T-helper 1 cell treated with Interleukin-12 subunit alpha and Interleukin-12 subunit beta and Interleukin-4 antibody, amounts not matched to agents 30 μg/mL and 1 μg/mL, for 36 hours (primary cell): ENCODE measurements at regions not wholly inside any gene's neighbourhood (a gene's known extent, or its start where the extent isn't known, plus 50 kb on each side); places are given as distances from the start of the nearest gene placed in this dataset.

Experiments used
- H3K27ac Mint-ChIP-seq: one replicate; pipeline ENCODE4 v1.8.0; 2021; ENCODE audit warnings: mild to moderate bottlenecking, mixed read lengths
- H3K27me3 Mint-ChIP-seq: one replicate; pipeline ENCODE4 v1.8.0; 2021; ENCODE audit warnings: low read depth, mixed read lengths
- H3K36me3 Mint-ChIP-seq: one replicate; pipeline ENCODE4 v1.8.0; 2021; ENCODE audit warnings: low read depth, mixed read lengths
- H3K4me1 Mint-ChIP-seq: one replicate; pipeline ENCODE4 v1.8.0; 2021; ENCODE audit warnings: low read depth, mixed read lengths
- H3K4me3 Mint-ChIP-seq: one replicate; pipeline ENCODE4 v1.8.0; 2021; ENCODE audit warnings: mild to moderate bottlenecking, moderate library complexity, mixed read lengths
- H3K9me3 Mint-ChIP-seq: one replicate; pipeline ENCODE4 v1.8.0; 2021; ENCODE audit warnings: mixed read lengths

DNA sequence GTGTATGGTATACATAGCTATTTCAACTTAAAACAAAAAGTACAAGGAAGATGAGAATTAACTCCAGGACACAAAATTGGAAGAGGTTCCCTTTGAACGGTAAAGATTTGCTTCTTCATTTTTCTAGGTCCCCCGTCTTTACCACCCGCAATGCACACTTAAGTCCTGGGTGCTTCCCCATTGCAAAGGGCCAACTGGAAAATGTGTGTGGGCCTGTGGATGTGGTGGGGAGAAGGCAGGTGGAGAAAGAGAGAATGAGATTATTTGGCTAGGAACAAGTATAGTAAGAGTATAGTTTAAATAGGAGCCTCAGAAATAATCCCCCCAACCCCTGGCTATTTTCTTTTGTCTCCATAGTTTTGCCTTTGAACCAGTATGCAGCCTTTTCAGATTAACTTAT, 115.4 kb downstream of the HLX start:
- Mint-ChIP-seq H3K36me3 (no peaks in the 10 kb centered on the region), H3K4me1 (no peaks in the 10 kb centered on the region), H3K27me3 (no peaks in the 10 kb centered on the region), H3K4me3 (no peak overlapping the region), H3K9me3 (no peaks in the 10 kb centered on the region), H3K27ac (no peak overlapping the region)

- H3K27ac Mint-ChIP-seq, result no peak overlapping the region
- H3K4me3 Mint-ChIP-seq, result no peak overlapping the region
- no peaks in the 10 kb centered on the region for H3K27me3 Mint-ChIP-seq
- H3K9me3 Mint-ChIP-seq, result no peaks in the 10 kb centered on the region
- H3K36me3 Mint-ChIP-seq, result no peaks in the 10 kb centered on the region
- no peaks in the 10 kb centered on the region for H3K4me1 Mint-ChIP-seq
Observed at GRCh38 chr1:220997791-220998190, 118.5 kb downstream of the HLX start.

- Mint-ChIP-seq H3K27ac (no peak overlapping the region), H3K4me1 (no peaks in the 10 kb centered on the region), H3K27me3 (no peaks in the 10 kb centered on the region), H3K4me3 (no peak overlapping the region), H3K9me3 (no peaks in the 10 kb centered on the region), H3K36me3 (no peaks in the 10 kb centered on the region)
Observed at GRCh38 chr1:220999872-221000863, 120.9 kb downstream of the HLX start.

GRCh38 chr1:221001167-221001566, 121.9 kb downstream of the HLX start:
- Mint-ChIP-seq H3K27ac (no peak overlapping the region), H3K27me3 (no peaks in the 10 kb centered on the region)

GRCh38 chr1:221002601-221003000, 123.4 kb downstream of the HLX start:
- H3K9me3 Mint-ChIP-seq, result no peaks in the 10 kb centered on the region
- no peaks in the 10 kb centered on the region for H3K36me3 Mint-ChIP-seq
- H3K27me3 Mint-ChIP-seq, result no peaks in the 10 kb centered on the region
- no peaks in the 10 kb centered on the region for H3K4me1 Mint-ChIP-seq
- H3K4me3 Mint-ChIP-seq, result no peak overlapping the region
- H3K27ac Mint-ChIP-seq, result no peak overlapping the region

More at GRCh38 chr1:221001167-221001566, 121.9 kb downstream of the HLX start:
- Mint-ChIP-seq H3K4me3 (no peak overlapping the region), H3K4me1 (no peaks in the 10 kb centered on the region), H3K9me3 (no peaks in the 10 kb centered on the region), H3K36me3 (no peaks in the 10 kb centered on the region)

DNA sequence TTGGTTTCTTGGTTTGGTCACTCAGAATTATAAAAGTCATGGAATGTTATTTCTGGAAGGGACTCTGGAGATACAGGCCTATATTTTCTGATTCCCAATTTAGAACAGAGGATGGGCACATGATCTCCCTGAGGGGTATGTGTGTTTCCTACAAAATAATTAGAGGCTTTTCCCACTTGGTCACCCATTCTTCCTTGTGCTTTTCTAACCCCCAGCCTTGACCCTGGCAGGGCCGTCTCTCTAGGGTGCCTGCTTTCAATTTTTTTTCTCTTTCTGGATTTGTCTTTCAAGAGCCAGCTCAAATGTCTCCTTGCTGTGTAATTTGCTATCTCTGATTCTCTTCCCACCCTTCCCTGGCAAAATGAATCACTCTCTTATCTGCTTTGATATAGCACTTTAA, 131.9 kb downstream of the HLX start:
- Mint-ChIP-seq H3K27ac (no peak overlapping the region), H3K9me3 (no peaks in the 10 kb centered on the region), H3K36me3 (no peaks in the 10 kb centered on the region), H3K4me3 (no peak overlapping the region), H3K27me3 (no peaks in the 10 kb centered on the region), H3K4me1 (no peaks in the 10 kb centered on the region)

DNA sequence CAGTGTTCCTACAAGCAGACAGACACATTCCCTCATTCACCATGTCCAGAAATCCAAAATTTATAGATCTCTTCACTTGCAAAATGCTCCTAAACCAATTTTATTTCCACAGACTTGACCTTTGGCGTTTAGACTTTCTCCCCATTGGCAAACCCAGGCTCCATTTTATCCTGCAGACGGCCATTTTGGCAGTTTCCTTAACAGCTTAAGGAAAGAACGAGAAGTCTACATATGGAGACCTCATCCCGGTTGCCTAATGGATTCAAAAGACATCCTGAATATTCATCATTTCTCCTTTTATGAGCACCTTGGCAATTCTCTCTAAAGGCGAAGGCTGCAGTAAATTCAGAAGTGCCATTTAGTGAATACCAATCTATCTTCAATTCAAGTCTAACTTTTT, 132.9 kb downstream of the HLX start:
- no peak overlapping the region for H3K27ac Mint-ChIP-seq
- H3K4me3 Mint-ChIP-seq, result no peak overlapping the region
- H3K36me3 Mint-ChIP-seq, result no peaks in the 10 kb centered on the region
- no peaks in the 10 kb centered on the region for H3K9me3 Mint-ChIP-seq
- no peaks in the 10 kb centered on the region for H3K27me3 Mint-ChIP-seq
- H3K4me1 Mint-ChIP-seq, result no peaks in the 10 kb centered on the region

DNA sequence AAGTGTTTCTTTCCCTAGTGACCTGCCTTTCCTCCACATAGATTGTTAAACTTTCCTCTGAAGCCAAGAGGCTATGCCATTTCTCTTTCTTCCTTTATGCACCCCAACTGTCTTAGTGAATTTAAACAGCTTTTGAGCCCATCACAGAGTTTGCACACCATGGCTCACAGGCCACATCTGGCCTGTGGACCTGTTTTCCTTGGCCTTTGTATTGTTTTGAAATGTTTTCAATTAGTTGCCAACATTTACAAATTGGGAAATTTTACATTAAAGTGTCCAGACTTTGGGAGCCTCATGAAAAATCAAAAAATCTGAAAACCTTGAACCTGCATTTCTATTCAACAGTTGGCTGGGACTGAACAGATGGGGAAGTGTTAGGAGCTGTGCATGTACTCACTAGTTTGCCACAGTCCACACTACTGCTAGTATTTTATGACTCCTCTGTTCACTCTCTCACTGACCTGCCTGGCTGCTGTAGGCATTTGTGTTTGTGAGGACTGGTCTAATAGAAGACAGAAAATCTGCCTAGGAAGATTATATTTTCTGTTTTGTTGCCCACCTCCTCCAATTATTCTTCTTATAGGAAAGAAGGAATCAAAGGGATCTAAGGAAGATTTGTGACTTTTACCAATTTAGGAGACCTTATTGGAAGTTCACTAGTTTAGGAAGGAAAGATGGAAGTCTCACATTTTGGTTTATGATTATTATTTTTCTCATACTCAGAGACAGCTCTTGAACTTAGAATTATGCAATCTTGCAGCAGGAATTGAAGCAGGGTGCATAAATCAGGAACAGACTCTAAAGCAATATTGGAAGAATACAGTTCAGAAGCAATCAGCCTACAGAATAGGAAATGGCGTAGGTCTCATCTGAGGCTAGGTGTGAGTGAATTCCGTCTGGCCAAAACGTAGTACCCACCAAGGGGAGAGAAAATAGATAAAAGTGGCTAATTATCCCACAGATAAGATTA, 134.7 kb downstream of the HLX start:
- Mint-ChIP-seq H3K27ac (no peak overlapping the region), H3K27me3 (no peaks in the 10 kb centered on the region), H3K36me3 (no peaks in the 10 kb centered on the region), H3K9me3 (no peaks in the 10 kb centered on the region), H3K4me3 (no peak overlapping the region), H3K4me1 (no peaks in the 10 kb centered on the region)

- Mint-ChIP-seq H3K9me3 (no peaks in the 10 kb centered on the region), H3K4me3 (no peak overlapping the region)
Observed at GRCh38 chr1:221015159-221015790, 136.0 kb downstream of the HLX start.

GRCh38 chr1:221016751-221017150, 137.5 kb downstream of the HLX start:
- no peak overlapping the region for H3K27ac Mint-ChIP-seq
- H3K4me3 Mint-ChIP-seq, result no peak overlapping the region
- no peaks in the 10 kb centered on the region for H3K27me3 Mint-ChIP-seq
- H3K9me3 Mint-ChIP-seq, result no peaks in the 10 kb centered on the region
- no peaks in the 10 kb centered on the region for H3K36me3 Mint-ChIP-seq
- no peaks in the 10 kb centered on the region for H3K4me1 Mint-ChIP-seq

More at GRCh38 chr1:221015159-221015790, 136.0 kb downstream of the HLX start:
- Mint-ChIP-seq H3K4me1 (no peaks in the 10 kb centered on the region), H3K36me3 (no peaks in the 10 kb centered on the region), H3K27me3 (no peaks in the 10 kb centered on the region), H3K27ac (no peak overlapping the region)

DNA sequence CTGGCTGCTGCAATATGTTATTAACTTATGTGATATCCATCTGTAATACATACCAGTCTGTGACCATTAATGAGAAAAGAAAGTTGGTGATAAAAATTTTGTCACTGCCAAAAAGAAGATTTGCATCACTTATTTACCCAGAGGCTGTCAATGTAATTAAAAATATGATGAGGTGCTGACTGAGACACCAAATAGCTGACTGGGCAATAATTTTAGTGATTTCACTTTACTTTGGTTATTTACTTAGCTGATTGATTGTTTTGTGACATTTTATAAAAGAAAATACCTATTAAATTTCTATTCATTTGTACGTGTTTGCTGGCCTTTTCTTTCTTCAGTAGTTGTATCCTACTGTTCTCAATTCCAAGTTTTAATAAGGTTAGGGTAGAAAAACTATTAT, 139.2 kb downstream of the HLX start:
- Mint-ChIP-seq H3K36me3 (no peaks in the 10 kb centered on the region), H3K27ac (no peak overlapping the region), H3K27me3 (no peaks in the 10 kb centered on the region), H3K4me3 (no peak overlapping the region), H3K4me1 (no peaks in the 10 kb centered on the region), H3K9me3 (no peaks in the 10 kb centered on the region)

DNA sequence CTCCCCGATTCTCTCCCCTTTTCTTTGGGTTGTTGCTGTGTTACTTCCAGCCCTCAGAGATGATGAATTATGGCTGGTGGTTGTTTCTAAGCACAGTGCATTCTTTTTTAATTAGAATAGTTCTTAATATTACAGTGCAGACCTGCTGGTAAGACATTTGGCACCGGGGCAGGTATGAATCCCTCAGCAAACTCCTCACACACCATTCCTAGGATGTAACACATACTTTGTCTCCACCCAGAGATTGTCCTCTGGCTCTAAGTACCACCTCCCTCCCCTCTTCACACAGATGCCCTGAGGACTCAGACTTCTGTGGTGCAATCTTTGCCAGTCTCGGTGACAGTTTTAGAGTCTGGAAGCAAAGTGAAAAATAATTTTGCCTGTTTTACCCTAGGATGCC, 143.1 kb downstream of the HLX start:
- H3K27ac Mint-ChIP-seq, result no peak overlapping the region
- H3K4me3 Mint-ChIP-seq, result no peak overlapping the region
- no peaks in the 10 kb centered on the region for H3K27me3 Mint-ChIP-seq
- peaks cover 4% of the 10 kb centered on the region for H3K9me3 Mint-ChIP-seq
- H3K36me3 Mint-ChIP-seq, result no peaks in the 10 kb centered on the region
- H3K4me1 Mint-ChIP-seq, result no peaks in the 10 kb centered on the region

DNA sequence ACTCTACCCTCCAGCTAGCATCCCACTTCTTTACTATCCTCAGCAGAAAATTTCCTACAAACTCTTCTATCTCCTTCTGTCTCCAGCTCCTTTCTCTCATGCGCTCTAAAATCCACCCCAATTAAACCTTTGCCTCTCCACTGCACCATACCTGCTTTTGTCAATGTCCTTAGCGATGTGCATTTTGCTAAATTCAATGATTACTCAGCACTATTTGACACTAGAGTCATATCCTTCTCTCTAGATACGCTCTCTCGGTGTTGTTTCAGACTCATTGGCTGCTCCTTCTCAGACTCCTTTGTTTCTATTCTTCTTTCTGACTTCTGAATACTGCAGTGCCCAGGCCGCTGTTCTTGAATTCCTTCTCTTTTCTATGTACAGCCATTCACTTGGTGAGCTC, 144.2 kb downstream of the HLX start:
- Mint-ChIP-seq H3K27me3 (no peaks in the 10 kb centered on the region), H3K36me3 (no peaks in the 10 kb centered on the region)

DNA sequence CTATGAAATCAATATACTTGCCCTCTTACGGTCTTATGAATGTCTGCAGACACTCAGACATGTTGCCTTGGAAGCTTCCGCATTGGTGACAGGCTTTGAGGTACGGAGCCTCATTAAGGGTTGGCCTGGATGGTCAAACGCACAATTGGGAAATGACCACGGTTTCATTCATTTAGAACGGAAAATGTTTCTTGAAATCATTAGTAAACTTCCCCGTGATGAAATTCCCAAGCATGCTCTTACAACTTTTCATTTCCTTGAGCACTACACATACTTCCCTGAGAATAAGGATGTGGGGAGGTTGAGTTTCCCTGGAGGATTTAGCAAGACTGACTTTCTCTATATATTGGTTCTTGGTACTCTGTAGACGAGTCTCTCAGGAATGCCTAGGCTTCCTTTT, 146.3 kb downstream of the HLX start:
- Mint-ChIP-seq H3K36me3 (no peaks in the 10 kb centered on the region), H3K4me3 (no peak overlapping the region), H3K27me3 (no peaks in the 10 kb centered on the region), H3K9me3 (peaks cover 4% of the 10 kb centered on the region), H3K27ac (no peak overlapping the region), H3K4me1 (no peaks in the 10 kb centered on the region)

More for the DNA sequence above, 144.2 kb downstream of the HLX start:
- Mint-ChIP-seq H3K4me1 (no peaks in the 10 kb centered on the region), H3K4me3 (no peak overlapping the region), H3K27ac (no peak overlapping the region), H3K9me3 (peaks cover 4% of the 10 kb centered on the region)
